Memory B cell (primary cell): ENCODE measurements at regions not wholly inside any gene's neighbourhood (a gene's known extent, or its start where the extent isn't known, plus 50 kb on each side); places are given as distances from the start of the nearest gene placed in this dataset.
A peak's percentile ranks its signal among the peaks of the same experiment; 100 is the strongest.

Experiments
- ATAC-seq: fragments of 150-1000 bp; cut with Tn5 transposase; 2 replicates; pipeline ENCODE4 v1.10.0; 2021; ENCODE audit warnings: low read depth, mild to moderate bottlenecking, moderate library complexity
- DNase-seq, 2 donors: peaks; one replicate each; pipeline ENCODE4 v3.0.0; 2022; ENCODE audit warnings: low spot score in 2 of 2
- H3K27ac Mint-ChIP-seq: one replicate; pipeline ENCODE4 v1.8.0; 2022; ENCODE audit warnings: mild to moderate bottlenecking, moderate library complexity, mixed read lengths
- H3K27me3 Mint-ChIP-seq: one replicate; pipeline ENCODE4 v1.8.0; 2022; ENCODE audit warnings: mixed read lengths
- H3K36me3 Mint-ChIP-seq: one replicate; pipeline ENCODE4 v1.8.0; 2022; ENCODE audit warnings: mild to moderate bottlenecking, mixed read lengths
- H3K4me1 Mint-ChIP-seq: one replicate; pipeline ENCODE4 v1.8.0; 2022; ENCODE audit warnings: mixed read lengths
- H3K4me3 Mint-ChIP-seq: one replicate; pipeline ENCODE4 v1.8.0; 2022; ENCODE audit warnings: mild to moderate bottlenecking, moderate library complexity, mixed read lengths
- H3K9me3 Mint-ChIP-seq: one replicate; pipeline ENCODE4 v1.8.0; 2022; ENCODE audit warnings: mixed read lengths

- no peak for ATAC-seq
- H3K27me3 Mint-ChIP-seq: no peaks in the 10 kb centered on the region
- H3K36me3 Mint-ChIP-seq: no peaks in the 10 kb centered on the region
- no peaks in the 10 kb centered on the region for H3K4me1 Mint-ChIP-seq
- DNase-seq: no peak
- H3K4me3 Mint-ChIP-seq: no peak overlapping the region
- H3K27ac Mint-ChIP-seq: no peak overlapping the region
- no peaks in the 10 kb centered on the region for H3K9me3 Mint-ChIP-seq
Observed at GRCh38 chr7:12456506-12456905, 52.8 kb upstream of the VWDE start.

GRCh38 chr7:12458520-12459131 is 55.0 kb upstream of the VWDE start:
- H3K4me1 Mint-ChIP-seq: no peaks in the 10 kb centered on the region
- DNase-seq (no peak), ATAC-seq (no peak)
- H3K9me3 Mint-ChIP-seq: peaks cover 4% of the 10 kb centered on the region
- H3K4me3 Mint-ChIP-seq: no peak overlapping the region
- H3K36me3 Mint-ChIP-seq: no peaks in the 10 kb centered on the region
- no peaks in the 10 kb centered on the region for H3K27me3 Mint-ChIP-seq
- H3K27ac Mint-ChIP-seq: no peak overlapping the region

- Mint-ChIP-seq H3K4me1 (no peaks in the 10 kb centered on the region), H3K36me3 (no peaks in the 10 kb centered on the region), H3K27ac (no peak overlapping the region), H3K9me3 (peaks cover 1% of the 10 kb centered on the region), H3K4me3 (no peak overlapping the region), H3K27me3 (peaks cover 2% of the 10 kb centered on the region)
- ATAC-seq (no peak), DNase-seq (no peak)
Observed at GRCh38 chr7:12467837-12468236, 64.2 kb upstream of the VWDE start.

GRCh38 chr7:12469568-12469967 is 65.9 kb upstream of the VWDE start:
- H3K27ac Mint-ChIP-seq: no peak overlapping the region
- no peaks in the 10 kb centered on the region for H3K4me1 Mint-ChIP-seq

GRCh38 chr7:12470930-12471329 is 67.3 kb upstream of the VWDE start:
- H3K36me3 Mint-ChIP-seq: no peaks in the 10 kb centered on the region
- no peaks in the 10 kb centered on the region for H3K4me1 Mint-ChIP-seq
- no peaks in the 10 kb centered on the region for H3K27me3 Mint-ChIP-seq
- no peak overlapping the region for H3K4me3 Mint-ChIP-seq
- no peak overlapping the region for H3K27ac Mint-ChIP-seq
- no peaks in the 10 kb centered on the region for H3K9me3 Mint-ChIP-seq
- no peak for DNase-seq
- ATAC-seq: no peak

More at GRCh38 chr7:12469568-12469967, 65.9 kb upstream of the VWDE start:
- DNase-seq (no peak), ATAC-seq (no peak)
- H3K27me3 Mint-ChIP-seq: peaks cover 2% of the 10 kb centered on the region
- no peak overlapping the region for H3K4me3 Mint-ChIP-seq
- H3K36me3 Mint-ChIP-seq: no peaks in the 10 kb centered on the region
- no peaks in the 10 kb centered on the region for H3K9me3 Mint-ChIP-seq

- H3K4me3 Mint-ChIP-seq: no peak overlapping the region
- DNase-seq (no peak), ATAC-seq (no peak)
- no peaks in the 10 kb centered on the region for H3K27me3 Mint-ChIP-seq
- H3K27ac Mint-ChIP-seq: no peak overlapping the region
- no peaks in the 10 kb centered on the region for H3K4me1 Mint-ChIP-seq
- H3K9me3 Mint-ChIP-seq: no peaks in the 10 kb centered on the region
- H3K36me3 Mint-ChIP-seq: no peaks in the 10 kb centered on the region
Observed at GRCh38 chr7:12474035-12474434, 70.4 kb upstream of the VWDE start.

GRCh38 chr7:12475362-12476063 is 71.8 kb upstream of the VWDE start:
- ATAC-seq: no peak
- no peak for DNase-seq
- H3K36me3 Mint-ChIP-seq: no peaks in the 10 kb centered on the region
- no peaks in the 10 kb centered on the region for H3K9me3 Mint-ChIP-seq
- no peaks in the 10 kb centered on the region for H3K27me3 Mint-ChIP-seq
- no peak overlapping the region for H3K4me3 Mint-ChIP-seq
- no peaks in the 10 kb centered on the region for H3K4me1 Mint-ChIP-seq
- H3K27ac Mint-ChIP-seq: no peak overlapping the region

GRCh38 chr7:12477620-12478019 is 74.0 kb upstream of the VWDE start:
- H3K4me1 Mint-ChIP-seq: peaks cover 2% of the 10 kb centered on the region
- H3K27ac Mint-ChIP-seq: no peak overlapping the region
- no peaks in the 10 kb centered on the region for H3K9me3 Mint-ChIP-seq
- H3K4me3 Mint-ChIP-seq: no peak overlapping the region
- no peaks in the 10 kb centered on the region for H3K36me3 Mint-ChIP-seq
- ATAC-seq: no peak
- no peak for DNase-seq
- no peaks in the 10 kb centered on the region for H3K27me3 Mint-ChIP-seq

- Mint-ChIP-seq H3K4me1 (peaks cover 2% of the 10 kb centered on the region), H3K36me3 (no peaks in the 10 kb centered on the region), H3K27me3 (no peaks in the 10 kb centered on the region), H3K27ac (no peak overlapping the region), H3K4me3 (no peak overlapping the region), H3K9me3 (no peaks in the 10 kb centered on the region)
- ATAC-seq (no peak), DNase-seq (no peak)
Observed at GRCh38 chr7:12481722-12482121, 78.1 kb upstream of the VWDE start.

GRCh38 chr7:12485845-12486244 is 82.2 kb upstream of the VWDE start:
- ATAC-seq (no peak), DNase-seq (no peak)
- peaks cover 2% of the 10 kb centered on the region for H3K27me3 Mint-ChIP-seq
- no peaks in the 10 kb centered on the region for H3K36me3 Mint-ChIP-seq
- H3K4me3 Mint-ChIP-seq: no peak overlapping the region
- H3K27ac Mint-ChIP-seq: no peak overlapping the region
- peaks cover 2% of the 10 kb centered on the region for H3K4me1 Mint-ChIP-seq
- H3K9me3 Mint-ChIP-seq: no peaks in the 10 kb centered on the region

GRCh38 chr7:12488341-12488740 is 82.2 kb upstream of the SCIN start:
- DNase-seq (no peak), ATAC-seq (no peak)
- Mint-ChIP-seq H3K27me3 (peaks cover 2% of the 10 kb centered on the region), H3K27ac (no peak overlapping the region), H3K4me1 (no peaks in the 10 kb centered on the region), H3K4me3 (no peak overlapping the region), H3K9me3 (no peaks in the 10 kb centered on the region), H3K36me3 (no peaks in the 10 kb centered on the region)

- no peaks in the 10 kb centered on the region for H3K4me1 Mint-ChIP-seq
- H3K4me3 Mint-ChIP-seq: no peak overlapping the region
- peak; percentile 29 for ATAC-seq
- H3K27me3 Mint-ChIP-seq: peaks cover 2% of the 10 kb centered on the region
- H3K9me3 Mint-ChIP-seq: no peaks in the 10 kb centered on the region
- H3K36me3 Mint-ChIP-seq: no peaks in the 10 kb centered on the region
- DNase-seq: no peak
- H3K27ac Mint-ChIP-seq: no peak overlapping the region
Observed at GRCh38 chr7:12490107-12490688, 80.3 kb upstream of the SCIN start.

GRCh38 chr7:12490940-12491339 is 79.6 kb upstream of the SCIN start:
- Mint-ChIP-seq H3K9me3 (no peaks in the 10 kb centered on the region), H3K36me3 (no peaks in the 10 kb centered on the region)
- ATAC-seq: no peak

GRCh38 chr7:12491526-12491925 is 79.0 kb upstream of the SCIN start:
- Mint-ChIP-seq H3K36me3 (no peaks in the 10 kb centered on the region), H3K4me1 (no peaks in the 10 kb centered on the region), H3K27me3 (peaks cover 2% of the 10 kb centered on the region), H3K9me3 (no peaks in the 10 kb centered on the region), H3K4me3 (no peak overlapping the region), H3K27ac (no peak overlapping the region)
- DNase-seq (no peak), ATAC-seq (no peak)

More at GRCh38 chr7:12490940-12491339, 79.6 kb upstream of the SCIN start:
- Mint-ChIP-seq H3K4me3 (no peak overlapping the region), H3K27ac (no peak overlapping the region), H3K4me1 (no peaks in the 10 kb centered on the region), H3K27me3 (peaks cover 2% of the 10 kb centered on the region)
- DNase-seq: no peak

GRCh38 chr7:12493407-12493806 is 77.1 kb upstream of the SCIN start:
- DNase-seq (no peak), ATAC-seq (no peak)
- Mint-ChIP-seq H3K36me3 (no peaks in the 10 kb centered on the region), H3K27me3 (peaks cover 2% of the 10 kb centered on the region), H3K27ac (no peak overlapping the region), H3K4me3 (no peak overlapping the region), H3K9me3 (no peaks in the 10 kb centered on the region), H3K4me1 (no peaks in the 10 kb centered on the region)
